Astrocyte (in vitro differentiated cells and primary cell): ENCODE measurements at regions not wholly inside any gene's neighbourhood (a gene's known extent, or its start where the extent isn't known, plus 50 kb on each side); places are given as distances from the start of the nearest gene placed in this dataset.

Source experiments
- CTCF ChIP-seq: IDR thresholded peaks from 2 replicates; pipeline ENCODE4 v1.5.1; 2011; ENCODE audit warnings: low read depth, mild to moderate bottlenecking, inconsistent platforms, low read length, moderate library complexity; ENCODE audit not compliant: insufficient read depth
- EZH2 ChIP-seq: IDR thresholded peaks from 2 replicates; pipeline ENCODE4 v1.6.1; 2012; ENCODE audit warnings: mild to moderate bottlenecking, low read length, inconsistent platforms; ENCODE audit not compliant: insufficient read depth

- TF ChIP-seq CTCF = no peak
- TF ChIP-seq EZH2 = no peak
Observed at GRCh38 chr21:16037421-16037955, 307.7 kb downstream of the USP25 start.
